GM12892 (cell line): ENCODE measurements at regions not wholly inside any gene's neighbourhood (a gene's known extent, or its start where the extent isn't known, plus 50 kb on each side); places are given as distances from the start of the nearest gene placed in this dataset.

Experiments
- POLR2A ChIP-seq: IDR thresholded peaks from 2 replicates; pipeline ENCODE4 v1.6.1; 2011; ENCODE audit warnings: low read depth, low read length, control low read depth
- POLR2AphosphoS5 ChIP-seq: IDR thresholded peaks from 2 replicates; pipeline ENCODE4 v1.6.1; 2011; ENCODE audit warnings: low read depth, low read length, control low read depth
- TAF1 ChIP-seq: IDR thresholded peaks from 2 replicates; pipeline ENCODE4 v1.6.1; 2011; ENCODE audit warnings: low read depth, mild to moderate bottlenecking, control low read depth, low read length, borderline replicate concordance

DNA sequence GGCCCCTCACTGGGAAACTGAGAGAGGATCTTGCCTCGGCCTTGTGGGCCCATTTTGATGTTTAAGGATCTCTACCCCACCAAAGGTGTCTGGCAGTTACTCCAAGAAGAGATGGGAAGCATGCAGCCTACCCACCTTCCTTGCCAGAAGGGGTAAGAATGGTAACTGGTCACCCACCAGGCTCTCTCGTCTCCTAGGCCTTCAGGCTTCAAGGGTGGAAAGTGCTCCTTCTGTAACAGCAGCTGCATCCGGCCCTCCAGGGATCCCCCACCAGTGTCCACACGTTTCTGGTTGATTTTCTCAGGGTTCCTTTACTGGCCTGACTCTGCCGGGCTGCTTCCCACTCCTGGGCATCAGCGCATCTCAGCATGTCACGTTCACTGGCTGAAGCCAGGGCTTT, 204.4 kb upstream of the IRX1 start:
- TF ChIP-seq POLR2A (no peak), TAF1 (no peak), POLR2AphosphoS5 (no peak)
